MM.1S (cell line): ENCODE measurements at regions not wholly inside any gene's neighbourhood (a gene's known extent, or its start where the extent isn't known, plus 50 kb on each side); places are given as distances from the start of the nearest gene placed in this dataset.

Source experiments
- DNase-seq: peaks from one replicate; pipeline ENCODE4 v3.0.0-alpha.2; 2015
- H2AFZ ChIP-seq: fragments of 300-600 bp; sonication (generic); 2 replicates; pipeline ENCODE4 v1.6.0; 2016; ENCODE audit warnings: antibody characterized with exemption, low read length
- H3F3A ChIP-seq: fragments of 300-600 bp; sonication (generic); 2 replicates; pipeline ENCODE4 v1.6.1; 2016; ENCODE audit warnings: mild to moderate bottlenecking, antibody characterized with exemption, low read length, moderate library complexity, mixed read lengths; ENCODE audit not compliant: insufficient read depth
- H3K27ac ChIP-seq: fragments of 300-600 bp; sonication (generic); 2 replicates; pipeline ENCODE4 v1.5.1; 2016; ENCODE audit warnings: mild to moderate bottlenecking, low read length
- H3K27me3 ChIP-seq: fragments of 300-600 bp; sonication (generic); replicated peaks from 2 replicates; pipeline ENCODE4 v1.6.0; 2016; ENCODE audit warnings: low read length; ENCODE audit not compliant: insufficient read depth
- H3K36me3 ChIP-seq: fragments of 300-600 bp; sonication (generic); replicated peaks from 2 replicates; pipeline ENCODE4 v1.6.1; 2016; ENCODE audit warnings: mild to moderate bottlenecking, low read length, mixed read lengths; ENCODE audit not compliant: insufficient read depth
- H3K4me1 ChIP-seq: fragments of 300-600 bp; sonication (generic); 2 replicates; pipeline ENCODE4 v1.6.1; 2016; ENCODE audit warnings: low read length, mixed read lengths
- H3K4me2 ChIP-seq: fragments of 300-600 bp; sonication (generic); 2 replicates; pipeline ENCODE4 v1.6.0; 2016; ENCODE audit warnings: low read depth, low read length
- H3K4me3 ChIP-seq: fragments of 300-600 bp; sonication (generic); 2 replicates; pipeline ENCODE4 v1.5.1; 2016; ENCODE audit warnings: low read length, mixed read lengths
- H3K79me2 ChIP-seq: fragments of 300-600 bp; sonication (generic); 2 replicates; pipeline ENCODE4 v1.6.1; 2016; ENCODE audit warnings: mixed run types, low read length, mixed read lengths
- H3K9ac ChIP-seq: fragments of 300-600 bp; sonication (generic); 2 replicates; pipeline ENCODE4 v1.6.1; 2016; ENCODE audit warnings: low read length, mixed read lengths
- H3K9me2 ChIP-seq: fragments of 300-600 bp; sonication (generic); replicated peaks from 2 replicates; pipeline ENCODE4 v1.6.1; 2016; ENCODE audit warnings: mild to moderate bottlenecking, low read length, mixed read lengths; ENCODE audit not compliant: insufficient read depth
- H3K9me3 ChIP-seq: fragments of 300-600 bp; sonication (generic); replicated peaks from 2 replicates; pipeline ENCODE4 v1.6.1; 2016; ENCODE audit warnings: mild to moderate bottlenecking, low read length, mixed read lengths; ENCODE audit not compliant: insufficient read depth
- H4K20me1 ChIP-seq: fragments of 300-600 bp; sonication (generic); 2 replicates; pipeline ENCODE4 v1.6.1; 2016; ENCODE audit warnings: mild to moderate bottlenecking, low read length, moderate library complexity, mixed read lengths; ENCODE audit not compliant: insufficient read depth
- CTCF ChIP-seq: fragments of 300-600 bp; sonication (generic); IDR thresholded peaks from 2 replicates; pipeline ENCODE4 v1.5.1; 2016; ENCODE audit warnings: antibody characterized with exemption, low read length, mixed read lengths
- EZH2 ChIP-seq: fragments of 300-600 bp; sonication (generic); optimal IDR thresholded peaks from 2 replicates; pipeline ENCODE3; 2017; ENCODE audit warnings: low read depth, mild to moderate bottlenecking, antibody characterized with exemption, low read length, mixed read lengths
- EZH2phosphoT487 ChIP-seq: fragments of 300-600 bp; sonication (generic); IDR thresholded peaks from 2 replicates; pipeline ENCODE4 v1.6.1; 2018; ENCODE audit warnings: antibody characterized with exemption, low read length

GRCh38 chr4:11299016-11299415, 129.7 kb downstream of the HS3ST1 start:
- Histone ChIP-seq H4K20me1 (no peaks in the 10 kb centered on the region), H3K27me3 (no peaks in the 10 kb centered on the region), H3K27ac (no peak overlapping the region), H3F3A (no peaks in the 10 kb centered on the region), H2AFZ (no peak overlapping the region), H3K9me2 (no peaks in the 10 kb centered on the region), H3K4me1 (no peaks in the 10 kb centered on the region), H3K9me3 (no peaks in the 10 kb centered on the region), H3K4me2 (no peak overlapping the region), H3K36me3 (no peaks in the 10 kb centered on the region), H3K79me2 (no peaks in the 10 kb centered on the region), H3K9ac (no peak overlapping the region), H3K4me3 (no peak overlapping the region)
- no peak for DNase-seq
- TF ChIP-seq CTCF (no peak), EZH2 (no peak), EZH2phosphoT487 (no peak)

- Histone ChIP-seq H3K9me2 (no peaks in the 10 kb centered on the region), H3K36me3 (no peaks in the 10 kb centered on the region), H3K4me1 (no peaks in the 10 kb centered on the region), H3K27me3 (no peaks in the 10 kb centered on the region), H3K27ac (no peak overlapping the region), H3K79me2 (no peaks in the 10 kb centered on the region), H4K20me1 (no peaks in the 10 kb centered on the region), H3F3A (no peaks in the 10 kb centered on the region), H3K4me2 (no peak overlapping the region), H3K9ac (no peak overlapping the region), H3K4me3 (no peak overlapping the region), H2AFZ (no peak overlapping the region), H3K9me3 (no peaks in the 10 kb centered on the region)
- TF ChIP-seq EZH2phosphoT487 (no peak), EZH2 (no peak), CTCF (no peak)
- no peak for DNase-seq
These were observed 130.2 kb downstream of the HS3ST1 start for GRCh38 chr4:11298451-11298850.

GRCh38 chr4:11297627-11298026, 131.1 kb downstream of the HS3ST1 start:
- Histone ChIP-seq H3K4me3 (no peak overlapping the region), H3K27me3 (no peaks in the 10 kb centered on the region), H3F3A (no peaks in the 10 kb centered on the region), H3K79me2 (no peaks in the 10 kb centered on the region), H3K9me3 (no peaks in the 10 kb centered on the region), H3K36me3 (no peaks in the 10 kb centered on the region), H2AFZ (no peak overlapping the region), H3K27ac (no peak overlapping the region), H3K9ac (no peak overlapping the region), H4K20me1 (no peaks in the 10 kb centered on the region), H3K4me1 (no peaks in the 10 kb centered on the region), H3K4me2 (no peak overlapping the region), H3K9me2 (no peaks in the 10 kb centered on the region)
- TF ChIP-seq EZH2phosphoT487 = no peak
- TF ChIP-seq EZH2 = no peak
- DNase-seq = no peak

- Histone ChIP-seq H3K9ac (no peak overlapping the region), H4K20me1 (no peaks in the 10 kb centered on the region), H3K4me1 (no peaks in the 10 kb centered on the region), H3K27me3 (no peaks in the 10 kb centered on the region), H3K27ac (no peak overlapping the region), H3K9me3 (no peaks in the 10 kb centered on the region), H3K4me3 (no peak overlapping the region), H3K9me2 (no peaks in the 10 kb centered on the region), H3K36me3 (no peaks in the 10 kb centered on the region), H3K4me2 (no peak overlapping the region), H2AFZ (no peak overlapping the region), H3K79me2 (no peaks in the 10 kb centered on the region), H3F3A (no peaks in the 10 kb centered on the region)
- DNase-seq = no peak
- no peak for TF ChIP-seq EZH2phosphoT487
- TF ChIP-seq CTCF = no peak
- TF ChIP-seq EZH2 = no peak
These were observed 131.5 kb downstream of the HS3ST1 start for GRCh38 chr4:11297201-11297600.
